A549 (cell line): ENCODE measurements at regions not wholly inside any gene's neighbourhood (a gene's known extent, or its start where the extent isn't known, plus 50 kb on each side); places are given as distances from the start of the nearest gene placed in this dataset.

Experiments used
- ATAC-seq, 2 experiments: fragments of 200-7000 bp in 1 of 2; fragments of >200 bp in 1 of 2; cut with Nextera tagmentation in 1 of 2; cut with Tn5 transposase in 1 of 2; 3 replicates each; pipeline versions ENCODE4 v1.8.0 to v1.9.1; 2018 to 2020; ENCODE audit warnings: mild to moderate bottlenecking in 1 of 2, moderate library complexity in 1 of 2
- CTCF ChIA-PET: fragments of 300-600 bp; sonication (Branson Sonifier 250); formaldehyde crosslinking; extraction: SDS; loops from one replicate; lab custom pipeline; 2021; ENCODE audit warnings: antibody characterized with exemption, inconsistent platforms; lab: Yijun Ruan, JAX
- POLR2A ChIA-PET: fragments of 350-600 bp; formaldehyde crosslinking; extraction: SDS; loops from one replicate; lab custom pipeline; 2021; ENCODE audit warnings: antibody characterized with exemption, inconsistent platforms; lab: Yijun Ruan, JAX
- DNase-seq, 2 experiments: peaks; one replicate each; pipeline versions ENCODE4 v3.0.0 to v3.0.0-alpha.2; 2011 to 2016; ENCODE audit warnings: low read depth in 1 of 2, low spot score in 1 of 2
- FAIRE-seq: peaks from 2 replicates; lab custom pipeline; 2011; peaks lifted over from hg19 to GRCh38; lab: Jason Lieb, UNC
- H3K27ac ChIP-seq, 2 experiments: fragments of >200 bp; sonication (Bioruptor Twin); formaldehyde crosslinking; 3 replicates each; pipeline ENCODE4 v1.5.1; 2016 to 2017
- H3K4me1 ChIP-seq: fragments of >200 bp; sonication (Bioruptor Twin); formaldehyde crosslinking; 3 replicates; pipeline ENCODE4 v1.6.1; 2016
- H3K4me2 ChIP-seq: fragments of >200 bp; sonication (Bioruptor Twin); formaldehyde crosslinking; 3 replicates; pipeline ENCODE4 v1.6.1; 2016
- H3K4me3 ChIP-seq: fragments of >200 bp; sonication (Bioruptor Twin); formaldehyde crosslinking; 3 replicates; pipeline ENCODE4 v1.5.1; 2016
- H3K9me3 ChIP-seq: fragments of >200 bp; sonication (Bioruptor Twin); formaldehyde crosslinking; 3 replicates; pipeline ENCODE4 v1.6.1; 2016
- CBX2 ChIP-seq: fragments of 200-600 bp; sonication (generic); IDR thresholded peaks from 2 replicates; pipeline ENCODE4 v1.6.1; 2016; ENCODE audit warnings: low read depth, mild to moderate bottlenecking, borderline replicate concordance
- CEBPB ChIP-seq, 2 experiments: fragments of >200 bp in 1 of 2; sonication (Bioruptor Twin) in 1 of 2; formaldehyde crosslinking in 1 of 2; IDR thresholded peaks; 2 replicates each; pipeline ENCODE4 v1.6.1; 2012 to 2016
- CHD2 ChIP-seq: fragments of 150-350 bp; IDR thresholded peaks from 2 replicates; pipeline ENCODE4 v1.6.1; 2014; ENCODE audit warnings: low read length; ENCODE audit not compliant: partially characterized antibody
- EHMT2 ChIP-seq: fragments of 200-600 bp; sonication (generic); IDR thresholded peaks from 2 replicates; pipeline ENCODE4 v1.6.1; 2016; ENCODE audit warnings: antibody characterized with exemption, low read depth, mild to moderate bottlenecking, moderate library complexity
- ESRRA ChIP-seq: fragments of 150-350 bp; IDR thresholded peaks from 2 replicates; pipeline ENCODE4 v1.6.1; 2014; ENCODE audit warnings: mild to moderate bottlenecking, low read length, borderline replicate concordance
- FOSB ChIP-seq: fragments of 250-450 bp; sonication (Bioruptor Pico); IDR thresholded peaks from 2 replicates; pipeline ENCODE4 v1.5.0; 2020; ENCODE audit warnings: mild to moderate bottlenecking, moderate library complexity
- HOXA7 ChIP-seq: fragments of 250-450 bp; sonication (Bioruptor Pico); IDR thresholded peaks from 2 replicates; pipeline ENCODE4 v1.5.0; 2020; ENCODE audit warnings: mild to moderate bottlenecking, moderate library complexity
- KDM1A ChIP-seq: fragments of 200-600 bp; sonication (generic); IDR thresholded peaks from 2 replicates; pipeline ENCODE4 v1.6.1; 2016; ENCODE audit warnings: low read depth, mild to moderate bottlenecking
- KDM5A ChIP-seq: fragments of 200-600 bp; sonication (generic); IDR thresholded peaks from 2 replicates; pipeline ENCODE4 v1.6.1; 2016; ENCODE audit warnings: antibody characterized with exemption, mild to moderate bottlenecking
- MAFK ChIP-seq: fragments of 450-650 bp; IDR thresholded peaks from 2 replicates; pipeline ENCODE4 v1.6.1; 2014; ENCODE audit not compliant: partially characterized antibody
- MYC ChIP-seq: IDR thresholded peaks from 2 replicates; pipeline ENCODE4 v1.6.1; 2012; ENCODE audit warnings: mild to moderate bottlenecking, inconsistent platforms, low read length, improper control_type of control experiment, borderline replicate concordance
- PHF8 ChIP-seq: fragments of 200-600 bp; sonication (generic); IDR thresholded peaks from 2 replicates; pipeline ENCODE4 v1.6.1; 2016; ENCODE audit warnings: low read depth, mild to moderate bottlenecking, antibody characterized with exemption, moderate library complexity, borderline replicate concordance
- POLR2A ChIP-seq: IDR thresholded peaks from 2 replicates; pipeline ENCODE4 v1.6.1; 2012; ENCODE audit warnings: mild to moderate bottlenecking, low read length
- RAD21 ChIP-seq, 2 experiments: fragments of >200 bp in 1 of 2; sonication (Bioruptor Twin) in 1 of 2; formaldehyde crosslinking in 1 of 2; IDR thresholded peaks in 1 of 2; conservative IDR thresholded peaks in 1 of 2; 2 replicates in 1 of 2; 3 replicates in 1 of 2; pipeline ENCODE4 v1.6.1; 2012 to 2018; ENCODE audit warnings: inconsistent platforms in 1 of 2
- SMC3 ChIP-seq: fragments of >200 bp; sonication (Bioruptor Twin); formaldehyde crosslinking; IDR thresholded peaks from 3 replicates; pipeline ENCODE4 v1.6.1; 2018; ENCODE audit warnings: inconsistent platforms
- TFCP2L1 ChIP-seq: fragments of 250-450 bp; sonication (Bioruptor Pico); IDR thresholded peaks from 2 replicates; pipeline ENCODE4 v1.5.0; 2021; ENCODE audit warnings: mild to moderate bottlenecking
- TP53 ChIP-seq: fragments of 250-450 bp; sonication (Bioruptor Pico); IDR thresholded peaks from 2 replicates; pipeline ENCODE4 v1.5.0; 2021; ENCODE audit warnings: mild to moderate bottlenecking, moderate library complexity
- ZSCAN20 ChIP-seq: fragments of 250-450 bp; sonication (Bioruptor Pico); IDR thresholded peaks from 2 replicates; pipeline ENCODE4 v1.8.0; 2022; ENCODE audit warnings: mild to moderate bottlenecking, moderate library complexity
- WGBS: methylation state at CpG from one replicate; pipeline ENCODE4 v1.1.6; 2017; ENCODE audit errors: missing lambda C conversion rate; 5-methylcytosine and 5-hydroxymethylcytosine counted together
- TF ChIP-seq, protein P1 (sequence below): fragments of >200 bp; sonication (Bioruptor Twin); formaldehyde crosslinking; IDR thresholded peaks from 3 replicates; pipeline ENCODE4 v1.6.1; 2016
- TF ChIP-seq, protein P2 (sequence below): fragments of 250-450 bp; sonication (Bioruptor Pico); IDR thresholded peaks from 2 replicates; pipeline ENCODE4 v1.5.0; 2020; ENCODE audit warnings: low read depth, mild to moderate bottlenecking, moderate library complexity
- TF ChIP-seq, protein P3 (sequence below): IDR thresholded peaks from 2 replicates; pipeline ENCODE4 v1.6.1; 2012
- TF ChIP-seq, protein P4 (sequence below): fragments of 250-450 bp; sonication (Bioruptor Pico); IDR thresholded peaks from 2 replicates; pipeline ENCODE4 v1.5.0; 2021; ENCODE audit warnings: mild to moderate bottlenecking, moderate library complexity, borderline replicate concordance

DNA sequence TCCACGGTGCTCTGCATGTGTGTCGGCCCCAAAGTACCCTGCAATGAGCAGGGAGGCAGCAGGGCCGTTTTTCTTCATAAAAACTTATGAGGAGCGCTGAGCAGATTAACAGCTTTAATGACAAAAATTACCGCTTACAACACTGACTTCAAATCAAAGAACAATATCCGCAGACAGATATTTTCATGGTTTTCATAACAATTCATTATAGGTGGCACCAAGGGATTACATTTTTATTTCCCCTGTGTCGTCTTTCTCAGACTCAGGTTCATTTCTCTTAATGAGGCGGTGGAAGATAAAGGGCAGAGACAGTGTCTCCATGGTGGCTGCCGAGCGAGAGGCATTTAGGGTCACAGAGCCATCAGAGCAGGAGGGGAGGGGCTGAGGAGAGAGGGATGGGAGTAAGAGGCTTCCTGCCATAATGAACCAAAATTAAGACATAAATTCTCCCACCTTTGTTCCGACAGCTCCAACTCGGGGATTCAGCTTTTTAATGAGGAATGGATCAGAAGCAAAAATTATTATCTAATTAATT lies 240.7 kb upstream of the CLINT1 start (continued):
- no peak for TF ChIP-seq CHD2
- TF ChIP-seq HOXA7 (CRISPR knock-in tag), result no peak
- TF ChIP-seq, all 56 proteins: peak for 0

DNA sequence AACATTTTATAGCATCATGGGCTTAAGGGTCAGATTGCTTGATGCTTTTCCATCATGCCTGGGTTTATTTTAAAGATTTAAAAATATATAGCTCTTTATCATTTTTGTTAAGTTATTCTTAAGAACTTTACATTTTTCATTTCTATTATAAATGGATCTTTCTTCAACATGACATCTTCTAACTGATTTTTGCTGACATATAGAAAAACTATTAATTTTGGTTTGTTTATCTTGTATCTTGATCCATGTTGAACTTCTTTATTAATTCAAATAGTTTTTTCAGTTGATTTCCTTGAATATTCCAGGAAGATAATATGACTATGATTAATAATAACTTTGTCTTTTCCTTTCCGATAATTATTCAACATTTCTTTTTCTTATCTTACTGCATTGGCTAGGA lies 237.9 kb upstream of the CLINT1 start:
- no peak for TF ChIP-seq EHMT2
- TF ChIP-seq TP53, result no peak
- TF ChIP-seq, protein P1, sequence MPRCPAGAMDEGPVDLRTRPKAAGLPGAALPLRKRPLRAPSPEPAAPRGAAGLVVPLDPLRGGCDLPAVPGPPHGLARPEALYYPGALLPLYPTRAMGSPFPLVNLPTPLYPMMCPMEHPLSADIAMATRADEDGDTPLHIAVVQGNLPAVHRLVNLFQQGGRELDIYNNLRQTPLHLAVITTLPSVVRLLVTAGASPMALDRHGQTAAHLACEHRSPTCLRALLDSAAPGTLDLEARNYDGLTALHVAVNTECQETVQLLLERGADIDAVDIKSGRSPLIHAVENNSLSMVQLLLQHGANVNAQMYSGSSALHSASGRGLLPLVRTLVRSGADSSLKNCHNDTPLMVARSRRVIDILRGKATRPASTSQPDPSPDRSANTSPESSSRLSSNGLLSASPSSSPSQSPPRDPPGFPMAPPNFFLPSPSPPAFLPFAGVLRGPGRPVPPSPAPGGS, result no peak
- peak; percentile 69 for TF ChIP-seq MAFK
- no peak for TF ChIP-seq CEBPB (IDR thresholded peaks at IDR 0.05)
- no peak for FAIRE-seq
- H3K27ac ChIP-seq, result no peak overlapping the region
- H3K4me1 ChIP-seq, result no peaks in the 10 kb centered on the region
- no peak for DNase-seq
- ATAC-seq, result no peak
- 98% methylated on average over 1 of the region's 1 CpG for WGBS
- ChIA-PET CTCF (interaction anchor here (1.8 kb wide), 2 partner anchors 12 to 38 kb away, joined by 4 to 7 read pairs; no protein-coding TSS in a partner anchor), POLR2A (no interaction called here)
- H3K4me3 ChIP-seq, result no peak overlapping the region
- H3K4me2 ChIP-seq, result no peak overlapping the region
- peaks cover 8% of the 10 kb centered on the region; the same call in 1 of the 3 replicates for H3K9me3 ChIP-seq

DNA sequence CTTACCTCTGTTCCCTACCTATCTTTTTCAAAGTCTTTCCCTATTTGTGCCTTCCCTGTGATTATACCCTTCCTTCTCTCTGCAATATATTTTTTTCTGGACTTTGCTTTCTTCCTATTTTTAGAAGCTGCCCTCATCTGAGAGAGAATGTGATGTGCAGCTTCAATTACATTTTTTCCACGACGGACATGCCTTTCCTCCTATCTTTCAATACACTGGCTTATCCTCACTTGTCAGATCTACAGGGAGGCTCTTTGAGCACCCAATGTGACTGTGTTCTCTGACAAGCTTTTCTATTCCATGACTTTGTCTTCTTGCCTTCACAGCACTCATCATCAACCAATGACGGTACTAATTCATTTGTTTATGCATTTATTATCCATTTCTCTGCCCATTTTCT lies 227.9 kb upstream of the CLINT1 start:
- no peak for ATAC-seq
- CTCF ChIA-PET, result interaction anchor here (0.7 to 4.4 kb wide), 5 partner anchors 11 to 1046 kb away, joined by 3 to 38 read pairs (median 3); no protein-coding TSS in a partner anchor
- no peaks in the 10 kb centered on the region for H3K4me1 ChIP-seq
- TF ChIP-seq POLR2A (no peak), RAD21 (conservative IDR thresholded peaks at IDR 0.05 in 1 of 2, IDR thresholded peaks at IDR 0.05 in 1 of 2) (no peak), MAFK (no peak), ESRRA (no peak), KDM1A (no peak), CHD2 (no peak)
- TF ChIP-seq, protein P2, sequence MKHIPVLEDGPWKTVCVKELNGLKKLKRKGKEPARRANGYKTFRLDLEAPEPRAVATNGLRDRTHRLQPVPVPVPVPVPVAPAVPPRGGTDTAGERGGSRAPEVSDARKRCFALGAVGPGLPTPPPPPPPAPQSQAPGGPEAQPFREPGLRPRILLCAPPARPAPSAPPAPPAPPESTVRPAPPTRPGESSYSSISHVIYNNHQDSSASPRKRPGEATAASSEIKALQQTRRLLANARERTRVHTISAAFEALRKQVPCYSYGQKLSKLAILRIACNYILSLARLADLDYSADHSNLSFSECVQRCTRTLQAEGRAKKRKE (CRISPR knock-in tag), result no peak
- TF ChIP-seq, protein P3, sequence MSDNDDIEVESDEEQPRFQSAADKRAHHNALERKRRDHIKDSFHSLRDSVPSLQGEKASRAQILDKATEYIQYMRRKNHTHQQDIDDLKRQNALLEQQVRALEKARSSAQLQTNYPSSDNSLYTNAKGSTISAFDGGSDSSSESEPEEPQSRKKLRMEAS, result no peak
- TF ChIP-seq, all 56 proteins: peak for 0
- no peak overlapping the region for H3K27ac ChIP-seq
- H3K4me3 ChIP-seq, result no peak overlapping the region
- DNase-seq (no peak), FAIRE-seq (no peak)
- POLR2A ChIA-PET, result no interaction called here
- WGBS, result 54% methylated on average over 3 of the region's 3 CpGs
- no peaks in the 10 kb centered on the region for H3K9me3 ChIP-seq
- H3K4me2 ChIP-seq, result no peak overlapping the region

DNA sequence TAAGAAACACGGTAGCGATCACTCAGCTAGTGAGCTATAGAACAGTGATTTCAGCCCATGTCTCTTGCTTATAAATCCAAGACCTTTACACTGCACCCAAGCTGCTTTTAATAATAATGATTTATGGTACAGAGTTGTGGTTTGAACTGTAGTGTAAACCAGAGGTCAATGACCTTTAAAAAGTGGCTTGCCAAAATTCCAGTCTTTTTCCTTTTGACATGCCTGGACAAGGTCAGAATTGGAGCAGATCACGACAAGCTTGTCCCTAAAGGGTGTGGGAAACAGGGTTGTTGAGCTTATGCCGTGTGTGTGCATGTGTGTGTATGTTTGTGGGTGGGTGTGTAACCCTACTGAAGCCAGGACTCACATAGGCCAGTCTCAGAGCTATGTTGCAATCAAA lies 225.3 kb upstream of the CLINT1 start:
- DNase-seq (no peak), ATAC-seq (no peak)

More for the DNA sequence above, 225.3 kb upstream of the CLINT1 start:
- WGBS, result 47% methylated on average over 4 of the region's 4 CpGs
- Histone ChIP-seq H3K4me3 (no peak overlapping the region), H3K4me2 (no peak overlapping the region), H3K9me3 (no peaks in the 10 kb centered on the region), H3K4me1 (no peaks in the 10 kb centered on the region), H3K27ac (no peak overlapping the region)
- TF ChIP-seq CBX2, result no peak
- TF ChIP-seq PHF8, result no peak
- TF ChIP-seq HOXA7 (CRISPR knock-in tag), result no peak
- no peak for TF ChIP-seq FOSB (CRISPR knock-in tag)
- TF ChIP-seq CEBPB (IDR thresholded peaks at IDR 0.05), result no peak
- TF ChIP-seq, protein P4, sequence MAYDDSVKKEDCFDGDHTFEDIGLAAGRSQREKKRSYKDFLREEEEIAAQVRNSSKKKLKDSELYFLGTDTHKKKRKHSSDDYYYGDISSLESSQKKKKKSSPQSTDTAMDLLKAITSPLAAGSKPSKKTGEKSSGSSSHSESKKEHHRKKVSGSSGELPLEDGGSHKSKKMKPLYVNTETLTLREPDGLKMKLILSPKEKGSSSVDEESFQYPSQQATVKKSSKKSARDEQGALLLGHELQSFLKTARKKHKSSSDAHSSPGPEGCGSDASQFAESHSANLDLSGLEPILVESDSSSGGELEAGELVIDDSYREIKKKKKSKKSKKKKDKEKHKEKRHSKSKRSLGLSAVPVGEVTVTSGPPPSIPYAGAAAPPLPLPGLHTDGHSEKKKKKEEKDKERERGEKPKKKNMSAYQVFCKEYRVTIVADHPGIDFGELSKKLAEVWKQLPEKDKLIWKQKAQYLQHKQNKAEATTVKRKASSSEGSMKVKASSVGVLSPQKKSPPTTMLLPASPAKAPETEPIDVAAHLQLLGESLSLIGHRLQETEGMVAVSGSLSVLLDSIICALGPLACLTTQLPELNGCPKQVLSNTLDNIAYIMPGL (CRISPR knock-in tag), result no peak
- TF ChIP-seq SMC3, result no peak
- TF ChIP-seq ZSCAN20 (CRISPR knock-in tag), result no peak
- no peak for TF ChIP-seq KDM5A
- TF ChIP-seq MYC, result no peak
- no peak for TF ChIP-seq TFCP2L1 (CRISPR knock-in tag)
- FAIRE-seq, result no peak
- ChIA-PET CTCF (interaction anchor here (2.0 to 4.4 kb wide), 2 partner anchors 9 to 1022 kb away, joined by 7 to 38 read pairs; no protein-coding TSS in a partner anchor), POLR2A (interaction anchor here (0.7 kb wide), 1 partner anchor 9 kb away, joined by 3 read pairs; no protein-coding TSS in a partner anchor)
